ENCODE measurements at regions not wholly inside any gene's neighbourhood (a gene's known extent, or its start where the extent isn't known, plus 50 kb on each side); places are given as distances from the start of the nearest gene placed in this dataset.

DNA sequence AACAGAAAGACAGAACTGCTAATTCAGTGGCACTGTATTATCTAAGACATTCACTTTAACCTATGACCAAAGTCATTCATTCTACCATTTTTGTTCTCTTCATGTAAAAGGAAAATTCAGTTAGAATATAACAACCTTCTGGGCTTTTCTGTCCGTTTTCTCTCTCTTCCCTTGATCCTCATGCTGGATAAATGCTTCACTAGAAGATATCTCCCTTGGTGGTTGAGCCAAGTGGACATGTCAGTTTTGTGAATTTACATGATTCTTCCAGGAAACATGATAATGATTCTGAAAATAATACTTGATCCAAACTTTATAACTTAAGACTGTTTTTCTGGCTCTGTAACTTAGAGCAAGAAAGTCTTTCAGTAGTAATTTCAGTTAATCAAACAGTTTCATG, 1012.2 kb downstream of the SQOR start:
- Histone ChIP-seq H3K36me3 (ENCODE audit: control insufficient read depth in 1 of 2, insufficient read depth in 2 of 2, low read length in 2 of 2) (no peaks in the 10 kb centered on the region), H3K9ac (ENCODE audit: low read length) (no peak overlapping the region), H2AFZ (ENCODE audit: low read depth, low read length, poor library complexity, severe bottlenecking) (no peak overlapping the region), H3K4me3 (replicated peaks in 1 of 2; ENCODE audit: low read depth in 1 of 2, low read length in 2 of 2) (no peak overlapping the region), H4K20me1 (ENCODE audit: insufficient read depth) (no peaks in the 10 kb centered on the region), H3K27ac (ENCODE audit: low read depth, low read length) (no peak overlapping the region), H3K79me2 (ENCODE audit: insufficient read depth, low read length) (no peaks in the 10 kb centered on the region), H3K9me2 (ENCODE audit: insufficient read depth) (no peaks in the 10 kb centered on the region), H3K4me2 (ENCODE audit: low read length) (no peak overlapping the region), H3K4me1 (ENCODE audit: control insufficient read depth in 1 of 2, insufficient read depth in 2 of 2, low read length in 2 of 2) (no peaks in the 10 kb centered on the region), H3K27me3 (ENCODE audit: insufficient read depth, low read length) (no peaks in the 10 kb centered on the region), H3K9me3 (ENCODE audit: control insufficient read depth in 1 of 2, insufficient read depth in 1 of 2, low read depth in 1 of 2, low read length in 2 of 2) (peaks cover 21 to 57% of the 10 kb centered on the region in 2 experiments; a peak in 3 of 4 replicates)
- ChIA-PET CTCF (no interaction called here), RAD21 (ENCODE audit: low non-redundant PET in 1 of 2, low total read pairs in 2 of 2, uncharacterized antibody in 2 of 2, unreplicated experiment in 2 of 2) (no interaction called here), POLR2A (no interaction called here)
- no peak for TF ChIP-seq POLR2AphosphoS5 (IDR thresholded peaks at IDR 0.05; ENCODE audit: low read depth, low read length)
- TF ChIP-seq SP1 (IDR thresholded peaks at IDR 0.05; ENCODE audit: low read depth): no peak
- TF ChIP-seq ZNF274 (IDR thresholded peaks at IDR 0.05; ENCODE audit: low read depth, low read length): no peak
- TF ChIP-seq ATF3 (IDR thresholded peaks at IDR 0.05): no peak
- no peak for TF ChIP-seq FOSL1 (IDR thresholded peaks at IDR 0.05; ENCODE audit: low read depth)
- TF ChIP-seq EGR1 (IDR thresholded peaks at IDR 0.05; ENCODE audit: low read depth): no peak
- no peak for TF ChIP-seq TCF7L2 (IDR thresholded peaks at IDR 0.05; ENCODE audit: borderline replicate concordance, extremely low read depth, insufficient read depth, insufficient read length)
- no peak for ATAC-seq
- no peak for DNase-seq (ENCODE audit: low read depth, low spot score)
- intact Hi-C loops (cut with micrococcal nuclease): no loop called here
- BruUV-seq (replicated peaks): no TSS peak

- ATAC-seq: no peak
- peaks cover 9 to 54% of the 10 kb centered on the region in 2 experiments; a peak in 3 of 4 replicates for H3K9me3 ChIP-seq (ENCODE audit: control insufficient read depth in 1 of 2, insufficient read depth in 1 of 2, low read depth in 1 of 2, low read length in 2 of 2)
- no peak overlapping the region for H3K27ac ChIP-seq (ENCODE audit: low read depth, low read length)
- intact Hi-C loops (cut with micrococcal nuclease): no loop called here
- H3K27me3 ChIP-seq (ENCODE audit: insufficient read depth, low read length): no peaks in the 10 kb centered on the region
- H3K9me2 ChIP-seq (ENCODE audit: insufficient read depth): no peaks in the 10 kb centered on the region
- DNase-seq (ENCODE audit: low read depth, low spot score): no peak
- no peaks in the 10 kb centered on the region for H3K79me2 ChIP-seq (ENCODE audit: insufficient read depth, low read length)
- no peaks in the 10 kb centered on the region for H4K20me1 ChIP-seq (ENCODE audit: insufficient read depth)
- no peak overlapping the region for H3K4me3 ChIP-seq (replicated peaks in 1 of 2; ENCODE audit: low read depth in 1 of 2, low read length in 2 of 2)
- no TSS peak for BruUV-seq (replicated peaks)
- ChIA-PET POLR2A (no interaction called here), CTCF (interaction anchor here (0.6 kb wide), 1 partner anchor 854 kb away, joined by 3 read pairs; no protein-coding TSS in a partner anchor), RAD21 (ENCODE audit: low non-redundant PET in 1 of 2, low total read pairs in 2 of 2, uncharacterized antibody in 2 of 2, unreplicated experiment in 2 of 2) (no interaction called here)
- H3K4me2 ChIP-seq (ENCODE audit: low read length): no peak overlapping the region
- no peaks in the 10 kb centered on the region for H3K36me3 ChIP-seq (ENCODE audit: control insufficient read depth in 1 of 2, insufficient read depth in 2 of 2, low read length in 2 of 2)
- TF ChIP-seq, protein P1, sequence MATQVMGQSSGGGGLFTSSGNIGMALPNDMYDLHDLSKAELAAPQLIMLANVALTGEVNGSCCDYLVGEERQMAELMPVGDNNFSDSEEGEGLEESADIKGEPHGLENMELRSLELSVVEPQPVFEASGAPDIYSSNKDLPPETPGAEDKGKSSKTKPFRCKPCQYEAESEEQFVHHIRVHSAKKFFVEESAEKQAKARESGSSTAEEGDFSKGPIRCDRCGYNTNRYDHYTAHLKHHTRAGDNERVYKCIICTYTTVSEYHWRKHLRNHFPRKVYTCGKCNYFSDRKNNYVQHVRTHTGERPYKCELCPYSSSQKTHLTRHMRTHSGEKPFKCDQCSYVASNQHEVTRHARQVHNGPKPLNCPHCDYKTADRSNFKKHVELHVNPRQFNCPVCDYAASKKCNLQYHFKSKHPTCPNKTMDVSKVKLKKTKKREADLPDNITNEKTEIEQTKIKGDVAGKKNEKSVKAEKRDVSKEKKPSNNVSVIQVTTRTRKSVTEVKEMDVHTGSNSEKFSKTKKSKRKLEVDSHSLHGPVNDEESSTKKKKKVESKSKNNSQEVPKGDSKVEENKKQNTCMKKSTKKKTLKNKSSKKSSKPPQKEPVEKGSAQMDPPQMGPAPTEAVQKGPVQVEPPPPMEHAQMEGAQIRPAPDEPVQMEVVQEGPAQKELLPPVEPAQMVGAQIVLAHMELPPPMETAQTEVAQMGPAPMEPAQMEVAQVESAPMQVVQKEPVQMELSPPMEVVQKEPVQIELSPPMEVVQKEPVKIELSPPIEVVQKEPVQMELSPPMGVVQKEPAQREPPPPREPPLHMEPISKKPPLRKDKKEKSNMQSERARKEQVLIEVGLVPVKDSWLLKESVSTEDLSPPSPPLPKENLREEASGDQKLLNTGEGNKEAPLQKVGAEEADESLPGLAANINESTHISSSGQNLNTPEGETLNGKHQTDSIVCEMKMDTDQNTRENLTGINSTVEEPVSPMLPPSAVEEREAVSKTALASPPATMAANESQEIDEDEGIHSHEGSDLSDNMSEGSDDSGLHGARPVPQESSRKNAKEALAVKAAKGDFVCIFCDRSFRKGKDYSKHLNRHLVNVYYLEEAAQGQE (IDR thresholded peaks at IDR 0.05; ENCODE audit: low read depth): no peak
- H3K9ac ChIP-seq (ENCODE audit: low read length): no peak overlapping the region
- H3K4me1 ChIP-seq (ENCODE audit: control insufficient read depth in 1 of 2, insufficient read depth in 2 of 2, low read length in 2 of 2): no peaks in the 10 kb centered on the region
- H2AFZ ChIP-seq (ENCODE audit: low read depth, low read length, poor library complexity, severe bottlenecking): no peak overlapping the region
These were observed 1017.4 kb downstream of the SQOR start for GRCh38 chr15:46652266-46652665.

Measured in HCT116 (cell line).